HFFc6 (cell line): ENCODE measurements at regions not wholly inside any gene's neighbourhood (a gene's known extent, or its start where the extent isn't known, plus 50 kb on each side); places are given as distances from the start of the nearest gene placed in this dataset.

ENCODE experiments used
- DNase-seq: peaks from one replicate; pipeline ENCODE4 v3.0.0-alpha.2; 2018
- H3K27ac Mint-ChIP-seq: 2 replicates; pipeline ENCODE4 v1.8.0; 2020; ENCODE audit warnings: mild to moderate bottlenecking, mixed read lengths
- H3K27me3 Mint-ChIP-seq: 2 replicates; pipeline ENCODE4 v1.8.0; 2021; ENCODE audit warnings: mild to moderate bottlenecking, moderate library complexity, mixed read lengths; ENCODE audit not compliant: insufficient read depth
- H3K36me3 Mint-ChIP-seq: 2 replicates; pipeline ENCODE4 v1.8.0; 2021; ENCODE audit warnings: low read depth, mixed read lengths
- H3K4me1 Mint-ChIP-seq: 2 replicates; pipeline ENCODE4 v1.8.0; 2020; ENCODE audit warnings: low read depth, mixed read lengths
- H3K4me3 Mint-ChIP-seq: 2 replicates; pipeline ENCODE4 v1.8.0; 2020; ENCODE audit warnings: mild to moderate bottlenecking, moderate library complexity, mixed read lengths
- H3K9me3 Mint-ChIP-seq: 2 replicates; pipeline ENCODE4 v1.8.0; 2020; ENCODE audit warnings: mild to moderate bottlenecking, mixed read lengths
- CTCF ChIP-seq: fragments of 200-600 bp; sonication (generic); IDR thresholded peaks from 2 replicates; pipeline ENCODE4 v1.5.0; 2021; ENCODE audit warnings: antibody characterized with exemption, mild to moderate bottlenecking

DNA sequence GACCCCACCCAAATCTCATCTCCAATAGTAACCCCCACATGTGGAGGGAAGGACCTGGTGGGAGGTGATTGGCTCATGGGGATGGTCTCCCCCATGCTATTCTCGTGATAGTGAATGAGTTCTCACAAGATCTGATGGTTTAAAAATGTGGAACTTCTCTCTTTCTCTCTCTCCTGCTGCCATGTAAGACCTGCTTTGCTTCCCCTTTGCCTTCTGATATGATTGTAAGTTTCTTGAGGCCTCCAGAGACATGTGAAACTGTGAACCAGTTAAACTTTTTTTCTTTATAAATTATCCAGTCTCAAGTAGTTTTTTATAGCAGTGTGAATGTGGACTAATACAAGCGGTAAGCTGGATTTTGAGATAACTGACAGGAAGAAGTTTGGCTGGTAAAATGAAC is 60.3 kb upstream of the MBNL1 start:
- Mint-ChIP-seq H3K27me3 (0 out of 2 replicates have a peak, but pooled peaks cover 2% of the 10 kb centered on the region), H3K9me3 (no peaks in the 10 kb centered on the region), H3K4me1 (peaks cover 9% of the 10 kb centered on the region), H3K36me3 (no peaks in the 10 kb centered on the region), H3K4me3 (no peak overlapping the region), H3K27ac (no peak overlapping the region)
- TF ChIP-seq CTCF, result no peak
- DNase-seq, result no peak

- Mint-ChIP-seq H3K27ac (no peak overlapping the region), H3K4me3 (no peak overlapping the region), H3K4me1 (0 out of 2 replicates have a peak, but pooled peaks cover 4% of the 10 kb centered on the region), H3K36me3 (no peaks in the 10 kb centered on the region), H3K27me3 (0 out of 2 replicates have a peak, but pooled peaks cover 2% of the 10 kb centered on the region), H3K9me3 (no peaks in the 10 kb centered on the region)
- DNase-seq, result no peak
- no peak for TF ChIP-seq CTCF
Measured at GRCh38 chr3:152209060-152209459, 59.7 kb upstream of the MBNL1 start.

GRCh38 chr3:152209776-152210175 is 59.0 kb upstream of the MBNL1 start:
- H3K4me1 Mint-ChIP-seq, result no peaks in the 10 kb centered on the region
- TF ChIP-seq CTCF, result no peak
- H3K27me3 Mint-ChIP-seq, result peaks cover 4% of the 10 kb centered on the region; the same call in 1 of the 2 replicates
- H3K36me3 Mint-ChIP-seq, result no peaks in the 10 kb centered on the region
- H3K27ac Mint-ChIP-seq, result no peak overlapping the region
- no peak for DNase-seq
- no peak overlapping the region for H3K4me3 Mint-ChIP-seq
- no peaks in the 10 kb centered on the region for H3K9me3 Mint-ChIP-seq

GRCh38 chr3:152210697-152211096 is 58.0 kb upstream of the MBNL1 start:
- no peaks in the 10 kb centered on the region for H3K4me1 Mint-ChIP-seq
- H3K4me3 Mint-ChIP-seq, result no peak overlapping the region
- H3K27me3 Mint-ChIP-seq, result peaks cover 4% of the 10 kb centered on the region; the same call in 1 of the 2 replicates
- no peak overlapping the region for H3K27ac Mint-ChIP-seq
- H3K9me3 Mint-ChIP-seq, result no peaks in the 10 kb centered on the region
- DNase-seq, result no peak
- no peaks in the 10 kb centered on the region for H3K36me3 Mint-ChIP-seq
- no peak for TF ChIP-seq CTCF

DNA sequence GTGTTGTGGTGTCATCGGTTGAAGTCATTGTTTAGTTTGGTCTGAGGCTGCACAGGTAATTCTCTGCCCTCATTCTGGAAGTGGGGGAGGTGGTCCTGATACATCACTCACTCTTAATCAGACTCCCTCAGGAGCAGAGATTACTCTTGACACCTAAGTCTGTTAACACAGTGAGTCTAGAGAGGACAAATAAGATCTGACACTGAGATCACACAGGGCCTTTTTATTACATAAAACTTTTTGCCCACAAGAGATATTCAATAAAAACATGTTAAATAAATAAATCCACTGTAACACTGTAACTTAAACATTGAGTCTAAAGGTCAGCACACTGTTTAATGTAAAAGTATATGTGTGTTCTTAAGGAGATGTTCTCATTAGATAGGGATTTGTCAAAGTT is 57.1 kb upstream of the MBNL1 start:
- H3K36me3 Mint-ChIP-seq, result no peaks in the 10 kb centered on the region
- H3K9me3 Mint-ChIP-seq, result no peaks in the 10 kb centered on the region
- no peak overlapping the region for H3K4me3 Mint-ChIP-seq
- H3K4me1 Mint-ChIP-seq, result no peaks in the 10 kb centered on the region
- H3K27me3 Mint-ChIP-seq, result peaks cover 4% of the 10 kb centered on the region; the same call in 1 of the 2 replicates
- DNase-seq, result no peak
- no peak overlapping the region for H3K27ac Mint-ChIP-seq
- TF ChIP-seq CTCF, result no peak

GRCh38 chr3:152213203-152213602 is 55.5 kb upstream of the MBNL1 start:
- no peak overlapping the region for H3K4me3 Mint-ChIP-seq
- H3K27ac Mint-ChIP-seq, result no peak overlapping the region
- peaks cover 4% of the 10 kb centered on the region; the same call in 1 of the 2 replicates for H3K27me3 Mint-ChIP-seq
- no peak for DNase-seq
- H3K4me1 Mint-ChIP-seq, result no peaks in the 10 kb centered on the region
- no peaks in the 10 kb centered on the region for H3K36me3 Mint-ChIP-seq
- H3K9me3 Mint-ChIP-seq, result no peaks in the 10 kb centered on the region
- TF ChIP-seq CTCF, result no peak
